ENCODE measurements at regions not wholly inside any gene's neighbourhood (a gene's known extent, or its start where the extent isn't known, plus 50 kb on each side); places are given as distances from the start of the nearest gene placed in this dataset.

- Histone ChIP-seq H3K36me3 (ENCODE audit: control insufficient read depth in 2 of 2, extremely low read depth in 1 of 2, insufficient read depth in 2 of 2, low read length in 2 of 2) (no peaks in the 10 kb centered on the region), H3K27ac (ENCODE audit: control insufficient read depth, insufficient read depth, low read length) (no peak overlapping the region), H4K20me1 (ENCODE audit: control insufficient read depth, extremely low read depth, insufficient read depth, low read length) (no peaks in the 10 kb centered on the region), H3K9ac (ENCODE audit: control insufficient read depth, extremely low read depth, insufficient read depth, low read length) (no peak overlapping the region), H3K4me1 (ENCODE audit: control insufficient read depth, extremely low read depth, insufficient read depth, low read length) (no peaks in the 10 kb centered on the region), H3K4me2 (ENCODE audit: control insufficient read depth, extremely low read depth, insufficient read depth, low read depth, low read length) (no peak overlapping the region), H3K4me3 (ENCODE audit: control insufficient read depth in 2 of 3, extremely low read depth in 1 of 3, insufficient read depth in 2 of 3, low read depth in 1 of 3, low read length in 3 of 3) (no peak overlapping the region), H3K9me1 (ENCODE audit: control insufficient read depth, extremely low read depth, insufficient read depth, low read length) (no peaks in the 10 kb centered on the region), H3K9me3 (ENCODE audit: control insufficient read depth, low read depth, low read length) (no peaks in the 10 kb centered on the region), H2AFZ (ENCODE audit: control insufficient read depth, low read length) (no peak overlapping the region), H3K27me3 (ENCODE audit: control insufficient read depth, extremely low read depth, insufficient read depth, low read length) (peaks cover 19% of the 10 kb centered on the region), H3K79me2 (ENCODE audit: control insufficient read depth, insufficient read depth, low read length) (no peaks in the 10 kb centered on the region)
- TF ChIP-seq EZH2 (IDR thresholded peaks at IDR 0.05; ENCODE audit: low read length) = no peak
- TF ChIP-seq CTCF (optimal IDR thresholded peaks at IDR 0.05 in 1 of 3, IDR thresholded peaks at IDR 0.05 in 1 of 3, conservative IDR thresholded peaks at IDR 0.05 in 1 of 3; ENCODE audit: extremely low read depth in 1 of 3, insufficient read depth in 2 of 3, low read length in 3 of 3) = no peak
- FAIRE-seq (no peak), DNase-seq (ENCODE audit: low read depth, low spot score) (no peak)
- dilution Hi-C loops (cut with MboI; ENCODE audit: extremely low pct_ligation_motif_present, low sequenced_read_pairs) = no loop called here
Measured at GRCh38 chr15:68503791-68504680, 72.1 kb upstream of the ITGA11 start.

- no peak overlapping the region for H3K27ac ChIP-seq (ENCODE audit: control insufficient read depth, insufficient read depth, low read length)
- H3K27me3 ChIP-seq (ENCODE audit: control insufficient read depth, extremely low read depth, insufficient read depth, low read length) = peaks cover 21% of the 10 kb centered on the region
- no peak overlapping the region for H3K4me2 ChIP-seq (ENCODE audit: control insufficient read depth, extremely low read depth, insufficient read depth, low read depth, low read length)
- H3K9ac ChIP-seq (ENCODE audit: control insufficient read depth, extremely low read depth, insufficient read depth, low read length) = no peak overlapping the region
- no peak overlapping the region for H3K4me3 ChIP-seq (ENCODE audit: control insufficient read depth in 2 of 3, extremely low read depth in 1 of 3, insufficient read depth in 2 of 3, low read depth in 1 of 3, low read length in 3 of 3)
- no peaks in the 10 kb centered on the region for H3K9me3 ChIP-seq (ENCODE audit: control insufficient read depth, low read depth, low read length)
- no peaks in the 10 kb centered on the region for H3K4me1 ChIP-seq (ENCODE audit: control insufficient read depth, extremely low read depth, insufficient read depth, low read length)
- H2AFZ ChIP-seq (ENCODE audit: control insufficient read depth, low read length) = no peak overlapping the region
- no peak for DNase-seq (ENCODE audit: low read depth, low spot score)
- H4K20me1 ChIP-seq (ENCODE audit: control insufficient read depth, extremely low read depth, insufficient read depth, low read length) = no peaks in the 10 kb centered on the region
- no peak for FAIRE-seq
- no peaks in the 10 kb centered on the region for H3K9me1 ChIP-seq (ENCODE audit: control insufficient read depth, extremely low read depth, insufficient read depth, low read length)
- no peaks in the 10 kb centered on the region for H3K36me3 ChIP-seq (ENCODE audit: control insufficient read depth in 2 of 2, extremely low read depth in 1 of 2, insufficient read depth in 2 of 2, low read length in 2 of 2)
- TF ChIP-seq EZH2 (IDR thresholded peaks at IDR 0.05; ENCODE audit: low read length) (no peak), CTCF (optimal IDR thresholded peaks at IDR 0.05 in 1 of 3, IDR thresholded peaks at IDR 0.05 in 1 of 3, conservative IDR thresholded peaks at IDR 0.05 in 1 of 3; ENCODE audit: extremely low read depth in 1 of 3, insufficient read depth in 2 of 3, low read length in 3 of 3) (no peak)
- dilution Hi-C loops (cut with MboI; ENCODE audit: extremely low pct_ligation_motif_present, low sequenced_read_pairs) = no loop called here
- no peaks in the 10 kb centered on the region for H3K79me2 ChIP-seq (ENCODE audit: control insufficient read depth, insufficient read depth, low read length)
Measured at GRCh38 chr15:68504681-68505170, 72.8 kb upstream of the ITGA11 start.
